ENCODE measurements at regions not wholly inside any gene's neighbourhood (a gene's known extent, or its start where the extent isn't known, plus 50 kb on each side); places are given as distances from the start of the nearest gene placed in this dataset.

DNA sequence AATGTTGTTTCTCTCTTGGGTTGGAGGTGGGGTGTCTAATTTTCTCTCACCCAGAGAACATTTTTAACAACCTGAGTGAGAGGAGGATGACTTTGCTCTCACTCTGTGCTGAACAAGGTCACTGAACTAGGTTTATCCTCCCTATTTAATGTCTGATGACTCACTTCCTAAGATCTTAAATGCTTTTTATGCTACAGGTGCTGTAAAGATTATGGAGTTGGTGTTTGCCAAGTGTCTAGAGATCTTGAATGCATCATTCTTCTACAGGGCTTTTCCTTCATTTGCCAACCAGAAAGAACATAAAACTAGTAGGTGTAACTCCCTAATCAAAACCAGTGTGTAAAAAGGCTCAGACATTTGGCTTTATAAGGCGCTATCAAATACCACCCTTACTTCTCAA is 350.5 kb upstream of the ETAA1 start:
- TF ChIP-seq TEAD4 (IDR thresholded peaks at IDR 0.05) (no peak), ZBTB7A (IDR thresholded peaks at IDR 0.05; ENCODE audit: low read depth) (no peak), TCF12 (IDR thresholded peaks at IDR 0.05; ENCODE audit: low read depth) (0 out of 2 replicates have a peak, but pooled peaks have one; percentile 15), YY1 (IDR thresholded peaks at IDR 0.05; ENCODE audit: low read depth) (no peak), EP300 (IDR thresholded peaks at IDR 0.05; ENCODE audit: borderline replicate concordance) (no peak), NFIC (IDR thresholded peaks at IDR 0.05) (peak; percentile 27; the same call in 1 of the 2 replicates), RAD21 (IDR thresholded peaks at IDR 0.05; ENCODE audit: low read depth) (no peak), FOXM1 (IDR thresholded peaks at IDR 0.05; ENCODE audit: borderline replicate concordance, low read depth) (no peak), EGR1 (IDR thresholded peaks at IDR 0.05) (no peak), CREB1 (IDR thresholded peaks at IDR 0.05; ENCODE audit: low read depth) (no peak), CEBPB (IDR thresholded peaks at IDR 0.05) (no peak)
- TF ChIP-seq, protein P1, sequence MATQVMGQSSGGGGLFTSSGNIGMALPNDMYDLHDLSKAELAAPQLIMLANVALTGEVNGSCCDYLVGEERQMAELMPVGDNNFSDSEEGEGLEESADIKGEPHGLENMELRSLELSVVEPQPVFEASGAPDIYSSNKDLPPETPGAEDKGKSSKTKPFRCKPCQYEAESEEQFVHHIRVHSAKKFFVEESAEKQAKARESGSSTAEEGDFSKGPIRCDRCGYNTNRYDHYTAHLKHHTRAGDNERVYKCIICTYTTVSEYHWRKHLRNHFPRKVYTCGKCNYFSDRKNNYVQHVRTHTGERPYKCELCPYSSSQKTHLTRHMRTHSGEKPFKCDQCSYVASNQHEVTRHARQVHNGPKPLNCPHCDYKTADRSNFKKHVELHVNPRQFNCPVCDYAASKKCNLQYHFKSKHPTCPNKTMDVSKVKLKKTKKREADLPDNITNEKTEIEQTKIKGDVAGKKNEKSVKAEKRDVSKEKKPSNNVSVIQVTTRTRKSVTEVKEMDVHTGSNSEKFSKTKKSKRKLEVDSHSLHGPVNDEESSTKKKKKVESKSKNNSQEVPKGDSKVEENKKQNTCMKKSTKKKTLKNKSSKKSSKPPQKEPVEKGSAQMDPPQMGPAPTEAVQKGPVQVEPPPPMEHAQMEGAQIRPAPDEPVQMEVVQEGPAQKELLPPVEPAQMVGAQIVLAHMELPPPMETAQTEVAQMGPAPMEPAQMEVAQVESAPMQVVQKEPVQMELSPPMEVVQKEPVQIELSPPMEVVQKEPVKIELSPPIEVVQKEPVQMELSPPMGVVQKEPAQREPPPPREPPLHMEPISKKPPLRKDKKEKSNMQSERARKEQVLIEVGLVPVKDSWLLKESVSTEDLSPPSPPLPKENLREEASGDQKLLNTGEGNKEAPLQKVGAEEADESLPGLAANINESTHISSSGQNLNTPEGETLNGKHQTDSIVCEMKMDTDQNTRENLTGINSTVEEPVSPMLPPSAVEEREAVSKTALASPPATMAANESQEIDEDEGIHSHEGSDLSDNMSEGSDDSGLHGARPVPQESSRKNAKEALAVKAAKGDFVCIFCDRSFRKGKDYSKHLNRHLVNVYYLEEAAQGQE (IDR thresholded peaks at IDR 0.05; ENCODE audit: low read depth), result no peak
- TF ChIP-seq, protein P2, sequence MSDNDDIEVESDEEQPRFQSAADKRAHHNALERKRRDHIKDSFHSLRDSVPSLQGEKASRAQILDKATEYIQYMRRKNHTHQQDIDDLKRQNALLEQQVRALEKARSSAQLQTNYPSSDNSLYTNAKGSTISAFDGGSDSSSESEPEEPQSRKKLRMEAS (IDR thresholded peaks at IDR 0.05), result no peak

DNA sequence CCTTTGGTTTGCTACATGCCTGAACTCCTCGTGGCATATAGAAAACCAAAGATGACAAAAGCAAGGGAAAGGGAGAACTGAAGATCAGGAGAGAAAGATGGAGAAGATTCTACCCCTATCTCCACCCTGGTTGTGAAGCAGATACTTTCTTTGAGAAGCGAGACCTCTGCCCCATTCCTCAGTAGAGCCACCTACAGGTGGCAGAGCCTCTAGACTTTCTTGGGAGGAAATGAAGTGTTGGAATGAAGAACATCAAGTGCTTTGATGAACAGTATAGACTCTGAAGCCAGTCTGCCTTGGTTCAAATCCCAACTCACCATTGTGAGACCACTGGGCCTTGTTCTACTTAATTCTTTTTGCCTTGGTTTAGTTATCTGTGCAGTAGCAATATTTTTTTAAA is 348.8 kb upstream of the ETAA1 start:
- peak; percentile 23; the same call in 1 of the 2 replicates for TF ChIP-seq RAD21 (IDR thresholded peaks at IDR 0.05; ENCODE audit: low read depth)
- no peak for TF ChIP-seq FOXM1 (IDR thresholded peaks at IDR 0.05; ENCODE audit: borderline replicate concordance, low read depth)

DNA sequence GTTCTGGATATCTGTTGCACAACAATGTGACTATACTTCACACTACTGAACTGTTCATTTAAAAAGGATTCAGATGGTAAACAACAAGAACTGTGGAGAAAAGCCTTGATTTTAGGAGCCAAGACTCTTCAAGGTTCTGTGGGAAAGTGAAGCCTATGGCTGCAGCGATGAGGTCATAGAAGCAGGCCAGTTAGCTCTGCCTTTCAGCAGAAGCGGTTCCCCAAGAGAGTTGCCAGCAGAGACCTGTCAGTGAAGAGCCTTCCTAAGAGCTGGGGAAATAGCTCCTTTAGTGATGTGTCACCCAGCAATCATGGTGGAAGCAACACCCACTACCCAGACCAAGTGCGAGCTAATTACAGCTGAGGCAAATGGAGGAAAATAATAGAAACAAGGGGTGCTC is 346.5 kb upstream of the ETAA1 start:
- TF ChIP-seq, protein P1 (IDR thresholded peaks at IDR 0.05; ENCODE audit: low read depth), result no peak
- no peak for TF ChIP-seq NFIC (IDR thresholded peaks at IDR 0.05)
- TF ChIP-seq, protein P3, sequence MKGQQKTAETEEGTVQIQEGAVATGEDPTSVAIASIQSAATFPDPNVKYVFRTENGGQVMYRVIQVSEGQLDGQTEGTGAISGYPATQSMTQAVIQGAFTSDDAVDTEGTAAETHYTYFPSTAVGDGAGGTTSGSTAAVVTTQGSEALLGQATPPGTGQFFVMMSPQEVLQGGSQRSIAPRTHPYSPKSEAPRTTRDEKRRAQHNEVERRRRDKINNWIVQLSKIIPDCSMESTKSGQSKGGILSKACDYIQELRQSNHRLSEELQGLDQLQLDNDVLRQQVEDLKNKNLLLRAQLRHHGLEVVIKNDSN (IDR thresholded peaks at IDR 0.05), result no peak
- no peak for TF ChIP-seq TAF1 (IDR thresholded peaks at IDR 0.05; ENCODE audit: low read depth)
- no peak for TF ChIP-seq ZBTB7A (IDR thresholded peaks at IDR 0.05; ENCODE audit: low read depth)
- no peak for TF ChIP-seq TEAD4 (IDR thresholded peaks at IDR 0.05)
- TF ChIP-seq RAD21 (IDR thresholded peaks at IDR 0.05; ENCODE audit: low read depth), result no peak
- TF ChIP-seq CREB1 (IDR thresholded peaks at IDR 0.05; ENCODE audit: low read depth), result no peak

DNA sequence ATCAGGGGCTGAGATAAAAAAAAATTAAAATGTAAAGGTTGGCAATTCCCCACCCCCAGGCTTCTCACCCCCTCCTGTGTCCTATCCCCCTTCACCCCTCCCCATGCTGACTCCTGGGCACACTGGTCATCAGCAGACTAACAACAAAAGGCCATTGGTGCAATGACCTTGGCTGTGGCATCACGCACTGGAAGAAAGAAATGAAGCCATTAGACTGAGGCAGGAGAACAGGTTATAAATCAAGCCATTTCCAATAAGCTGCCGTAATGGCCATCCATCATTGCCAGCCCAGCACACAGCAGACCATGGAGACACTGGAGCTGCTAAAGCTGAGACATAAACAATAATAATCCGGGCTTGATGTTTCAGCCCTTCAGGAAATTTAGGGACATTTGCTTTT is 342.4 kb upstream of the ETAA1 start:
- TF ChIP-seq, protein P3 (IDR thresholded peaks at IDR 0.05), result no peak
- TF ChIP-seq EP300 (IDR thresholded peaks at IDR 0.05; ENCODE audit: borderline replicate concordance) (no peak), NFIC (IDR thresholded peaks at IDR 0.05) (no peak), EGR1 (IDR thresholded peaks at IDR 0.05) (no peak), RAD21 (IDR thresholded peaks at IDR 0.05; ENCODE audit: low read depth) (no peak), CEBPB (IDR thresholded peaks at IDR 0.05) (no peak), YY1 (IDR thresholded peaks at IDR 0.05; ENCODE audit: low read depth) (no peak), TAF1 (IDR thresholded peaks at IDR 0.05; ENCODE audit: low read depth) (no peak)

DNA sequence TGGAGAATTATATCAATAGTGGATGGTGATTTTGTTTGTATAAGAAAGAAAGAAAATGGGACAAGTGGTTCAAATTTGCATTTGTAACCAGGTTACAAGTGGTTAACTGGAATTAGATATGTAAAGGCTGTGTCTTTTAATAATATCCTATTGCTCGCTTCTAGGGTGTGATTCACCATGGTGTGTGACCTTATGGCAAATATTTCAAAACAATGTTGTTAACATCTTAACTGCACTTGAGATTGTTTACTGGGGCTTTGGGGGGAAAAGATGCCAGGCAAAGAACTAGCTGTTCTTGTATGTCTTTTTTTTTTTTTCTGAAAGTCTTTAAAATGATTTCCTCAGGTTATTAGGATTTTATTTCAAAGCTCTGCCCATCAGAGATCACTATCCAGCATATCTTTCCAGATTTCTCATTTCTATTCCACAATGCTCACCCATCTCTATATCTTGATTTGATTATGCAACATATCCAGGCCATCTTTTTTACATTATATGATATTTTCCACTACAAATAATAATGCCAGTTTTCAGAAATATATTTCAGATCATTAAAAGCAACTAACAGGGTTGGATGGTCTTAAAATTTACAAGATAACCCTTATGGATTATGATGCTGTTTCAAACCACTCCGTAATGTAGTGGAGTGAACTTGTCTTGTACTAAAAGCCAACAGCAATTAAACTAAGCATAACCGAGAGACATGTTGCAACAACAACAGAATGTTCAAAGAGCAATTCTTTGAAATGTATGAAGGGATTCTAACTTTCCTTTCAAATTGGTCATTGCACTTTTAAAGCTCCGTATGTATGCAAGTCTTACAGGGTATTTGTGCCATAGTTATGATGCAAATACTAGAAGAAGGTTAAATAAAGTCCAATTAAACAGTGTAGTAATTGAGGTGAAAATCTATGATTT is 341.5 kb upstream of the ETAA1 start:
- TF ChIP-seq EGR1 (IDR thresholded peaks at IDR 0.05) (no peak), RAD21 (IDR thresholded peaks at IDR 0.05; ENCODE audit: low read depth) (no peak), TEAD4 (IDR thresholded peaks at IDR 0.05) (no peak), EP300 (IDR thresholded peaks at IDR 0.05; ENCODE audit: borderline replicate concordance) (no peak), TAF1 (IDR thresholded peaks at IDR 0.05; ENCODE audit: low read depth) (no peak), CEBPB (IDR thresholded peaks at IDR 0.05) (no peak), ZBTB7A (IDR thresholded peaks at IDR 0.05; ENCODE audit: low read depth) (no peak), CREB1 (IDR thresholded peaks at IDR 0.05; ENCODE audit: low read depth) (no peak), NFIC (IDR thresholded peaks at IDR 0.05) (no peak), FOXM1 (IDR thresholded peaks at IDR 0.05; ENCODE audit: borderline replicate concordance, low read depth) (no peak), TCF12 (IDR thresholded peaks at IDR 0.05; ENCODE audit: low read depth) (no peak), YY1 (IDR thresholded peaks at IDR 0.05; ENCODE audit: low read depth) (no peak)
- TF ChIP-seq, protein P1 (IDR thresholded peaks at IDR 0.05; ENCODE audit: low read depth), result no peak
- TF ChIP-seq, protein P2 (IDR thresholded peaks at IDR 0.05), result no peak
- TF ChIP-seq, protein P3 (IDR thresholded peaks at IDR 0.05), result no peak

All from Ishikawa (cell line).